Activated naive CD8-positive, alpha-beta T cell treated with anti-CD3 and anti-CD28 coated beads for 36 hours (primary cell): ENCODE measurements at regions not wholly inside any gene's neighbourhood (a gene's known extent, or its start where the extent isn't known, plus 50 kb on each side); places are given as distances from the start of the nearest gene placed in this dataset.

Source experiments
- DNase-seq: peaks from one replicate; pipeline ENCODE4 v3.0.0; 2021
- H3K27ac Mint-ChIP-seq: one replicate; pipeline ENCODE4 v1.8.0; 2022; ENCODE audit warnings: mild to moderate bottlenecking, moderate library complexity, mixed read lengths
- H3K27me3 Mint-ChIP-seq: one replicate; pipeline ENCODE4 v1.8.0; 2022; ENCODE audit warnings: mild to moderate bottlenecking, mixed read lengths
- H3K36me3 Mint-ChIP-seq: one replicate; pipeline ENCODE4 v1.8.0; 2021; ENCODE audit warnings: mild to moderate bottlenecking, mixed read lengths
- H3K4me1 Mint-ChIP-seq: one replicate; pipeline ENCODE4 v1.8.0; 2021; ENCODE audit warnings: mixed read lengths
- H3K4me3 Mint-ChIP-seq: one replicate; pipeline ENCODE4 v1.8.0; 2022; ENCODE audit warnings: mild to moderate bottlenecking, moderate library complexity, mixed read lengths
- H3K9me3 Mint-ChIP-seq: one replicate; pipeline ENCODE4 v1.8.0; 2022; ENCODE audit warnings: mixed read lengths

GRCh38 chr2:157105372-157105771 lies 152.1 kb upstream of the GALNT5 start:
- no peaks in the 10 kb centered on the region for H3K36me3 Mint-ChIP-seq
- no peaks in the 10 kb centered on the region for H3K4me1 Mint-ChIP-seq
- H3K27ac Mint-ChIP-seq: no peak overlapping the region
- no peak for DNase-seq
- no peak overlapping the region for H3K4me3 Mint-ChIP-seq
- H3K9me3 Mint-ChIP-seq: peaks cover 12% of the 10 kb centered on the region
- no peaks in the 10 kb centered on the region for H3K27me3 Mint-ChIP-seq

- H3K36me3 Mint-ChIP-seq: no peaks in the 10 kb centered on the region
- no peaks in the 10 kb centered on the region for H3K4me1 Mint-ChIP-seq
- H3K27me3 Mint-ChIP-seq: no peaks in the 10 kb centered on the region
Measured at GRCh38 chr2:157106950-157107349, 150.6 kb upstream of the GALNT5 start.

GRCh38 chr2:157107460-157107859 lies 150.0 kb upstream of the GALNT5 start:
- H3K9me3 Mint-ChIP-seq: peaks cover 9% of the 10 kb centered on the region
- no peaks in the 10 kb centered on the region for H3K4me1 Mint-ChIP-seq
- H3K36me3 Mint-ChIP-seq: no peaks in the 10 kb centered on the region
- no peak overlapping the region for H3K27ac Mint-ChIP-seq
- no peak for DNase-seq
- H3K27me3 Mint-ChIP-seq: no peaks in the 10 kb centered on the region
- H3K4me3 Mint-ChIP-seq: no peak overlapping the region

More at GRCh38 chr2:157106950-157107349, 150.6 kb upstream of the GALNT5 start:
- Mint-ChIP-seq H3K9me3 (peaks cover 9% of the 10 kb centered on the region), H3K4me3 (no peak overlapping the region), H3K27ac (no peak overlapping the region)
- DNase-seq: no peak

GRCh38 chr2:157107877-157108276 lies 149.6 kb upstream of the GALNT5 start:
- Mint-ChIP-seq H3K27me3 (no peaks in the 10 kb centered on the region), H3K4me1 (no peaks in the 10 kb centered on the region), H3K4me3 (no peak overlapping the region)

GRCh38 chr2:157122776-157123175 lies 134.7 kb upstream of the GALNT5 start:
- Mint-ChIP-seq H3K36me3 (no peaks in the 10 kb centered on the region), H3K4me3 (no peak overlapping the region), H3K27ac (no peak overlapping the region), H3K4me1 (no peaks in the 10 kb centered on the region), H3K27me3 (no peaks in the 10 kb centered on the region), H3K9me3 (peaks cover 5% of the 10 kb centered on the region)
- no peak for DNase-seq

More at GRCh38 chr2:157107877-157108276, 149.6 kb upstream of the GALNT5 start:
- no peak for DNase-seq
- H3K36me3 Mint-ChIP-seq: no peaks in the 10 kb centered on the region
- H3K27ac Mint-ChIP-seq: no peak overlapping the region
- H3K9me3 Mint-ChIP-seq: peaks cover 9% of the 10 kb centered on the region

GRCh38 chr2:157124731-157125130 lies 132.8 kb upstream of the GALNT5 start:
- H3K36me3 Mint-ChIP-seq: no peaks in the 10 kb centered on the region
- no peaks in the 10 kb centered on the region for H3K27me3 Mint-ChIP-seq
- H3K4me1 Mint-ChIP-seq: no peaks in the 10 kb centered on the region
- H3K4me3 Mint-ChIP-seq: no peak overlapping the region
- H3K27ac Mint-ChIP-seq: no peak overlapping the region
- no peaks in the 10 kb centered on the region for H3K9me3 Mint-ChIP-seq
- no peak for DNase-seq

GRCh38 chr2:157125685-157126084 lies 131.8 kb upstream of the GALNT5 start:
- no peak overlapping the region for H3K27ac Mint-ChIP-seq
- no peaks in the 10 kb centered on the region for H3K4me1 Mint-ChIP-seq
- peaks cover 2% of the 10 kb centered on the region for H3K9me3 Mint-ChIP-seq
- no peak overlapping the region for H3K4me3 Mint-ChIP-seq
- no peaks in the 10 kb centered on the region for H3K36me3 Mint-ChIP-seq
- no peaks in the 10 kb centered on the region for H3K27me3 Mint-ChIP-seq
- no peak for DNase-seq

GRCh38 chr2:157127249-157128012 lies 130.1 kb upstream of the GALNT5 start:
- no peak overlapping the region for H3K4me3 Mint-ChIP-seq
- no peak for DNase-seq
- no peaks in the 10 kb centered on the region for H3K36me3 Mint-ChIP-seq
- H3K27me3 Mint-ChIP-seq: no peaks in the 10 kb centered on the region
- H3K4me1 Mint-ChIP-seq: no peaks in the 10 kb centered on the region
- no peak overlapping the region for H3K27ac Mint-ChIP-seq
- peaks cover 3% of the 10 kb centered on the region for H3K9me3 Mint-ChIP-seq

GRCh38 chr2:157143901-157144300 lies 113.6 kb upstream of the GALNT5 start:
- Mint-ChIP-seq H3K4me1 (no peaks in the 10 kb centered on the region), H3K27ac (no peak overlapping the region), H3K9me3 (no peaks in the 10 kb centered on the region), H3K36me3 (no peaks in the 10 kb centered on the region), H3K4me3 (no peak overlapping the region), H3K27me3 (peaks cover 13% of the 10 kb centered on the region)
- DNase-seq: no peak

- Mint-ChIP-seq H3K9me3 (no peaks in the 10 kb centered on the region), H3K27me3 (peaks cover 17% of the 10 kb centered on the region), H3K27ac (no peak overlapping the region), H3K4me3 (no peak overlapping the region), H3K36me3 (no peaks in the 10 kb centered on the region), H3K4me1 (no peaks in the 10 kb centered on the region)
- no peak for DNase-seq
Measured at GRCh38 chr2:157149270-157149669, 108.2 kb upstream of the GALNT5 start.

GRCh38 chr2:157150747-157151146 lies 106.8 kb upstream of the GALNT5 start:
- H3K4me1 Mint-ChIP-seq: no peaks in the 10 kb centered on the region
- no peaks in the 10 kb centered on the region for H3K9me3 Mint-ChIP-seq
- no peak overlapping the region for H3K27ac Mint-ChIP-seq
- no peak overlapping the region for H3K4me3 Mint-ChIP-seq
- H3K36me3 Mint-ChIP-seq: no peaks in the 10 kb centered on the region
- DNase-seq: no peak
- H3K27me3 Mint-ChIP-seq: peaks cover 14% of the 10 kb centered on the region

GRCh38 chr2:157152362-157152761 lies 105.1 kb upstream of the GALNT5 start:
- H3K27ac Mint-ChIP-seq: no peak overlapping the region
- no peaks in the 10 kb centered on the region for H3K4me1 Mint-ChIP-seq
- no peaks in the 10 kb centered on the region for H3K9me3 Mint-ChIP-seq

GRCh38 chr2:157155992-157156391 lies 101.5 kb upstream of the GALNT5 start:
- no peak for DNase-seq
- Mint-ChIP-seq H3K9me3 (no peaks in the 10 kb centered on the region), H3K4me1 (no peaks in the 10 kb centered on the region), H3K27me3 (peaks cover 4% of the 10 kb centered on the region), H3K36me3 (no peaks in the 10 kb centered on the region), H3K4me3 (no peak overlapping the region), H3K27ac (no peak overlapping the region)

More at GRCh38 chr2:157152362-157152761, 105.1 kb upstream of the GALNT5 start:
- no peak overlapping the region for H3K4me3 Mint-ChIP-seq
- peaks cover 14% of the 10 kb centered on the region for H3K27me3 Mint-ChIP-seq
- no peaks in the 10 kb centered on the region for H3K36me3 Mint-ChIP-seq
- no peak for DNase-seq

- no peaks in the 10 kb centered on the region for H3K9me3 Mint-ChIP-seq
- H3K4me3 Mint-ChIP-seq: no peak overlapping the region
- peaks cover 4% of the 10 kb centered on the region for H3K27me3 Mint-ChIP-seq
- no peaks in the 10 kb centered on the region for H3K36me3 Mint-ChIP-seq
- H3K27ac Mint-ChIP-seq: no peak overlapping the region
- DNase-seq: no peak
- H3K4me1 Mint-ChIP-seq: no peaks in the 10 kb centered on the region
Measured at GRCh38 chr2:157158111-157158510, 99.4 kb upstream of the GALNT5 start.

GRCh38 chr2:157159221-157159934 lies 98.1 kb upstream of the GALNT5 start:
- Mint-ChIP-seq H3K36me3 (no peaks in the 10 kb centered on the region), H3K27me3 (peaks cover 4% of the 10 kb centered on the region), H3K27ac (no peak overlapping the region), H3K4me3 (no peak overlapping the region), H3K9me3 (no peaks in the 10 kb centered on the region), H3K4me1 (no peaks in the 10 kb centered on the region)
- DNase-seq: no peak

GRCh38 chr2:157160111-157160510 lies 97.4 kb upstream of the GALNT5 start:
- Mint-ChIP-seq H3K9me3 (no peaks in the 10 kb centered on the region), H3K36me3 (no peaks in the 10 kb centered on the region), H3K27ac (no peak overlapping the region), H3K4me3 (no peak overlapping the region), H3K27me3 (peaks cover 4% of the 10 kb centered on the region), H3K4me1 (no peaks in the 10 kb centered on the region)
- DNase-seq: no peak
